ENCODE measurements at regions not wholly inside any gene's neighbourhood (a gene's known extent, or its start where the extent isn't known, plus 50 kb on each side); places are given as distances from the start of the nearest gene placed in this dataset.
A peak's percentile ranks its signal among the peaks of the same experiment; 100 is the strongest.
"Not testable (repeated sequence)": the region's sequence is repeated elsewhere in the genome, so short reads cannot be mapped to it uniquely, and the experiment has no call there.

GRCh38 chr22:23454345-23454744 is 125.7 kb downstream of the IGLL1 start:
- CTCF ChIA-PET; H3K4me3 ChIP-seq (ENCODE audit: low read length); H3K9me3 Mint-ChIP-seq; H3K27ac Mint-ChIP-seq; POLR2A ChIA-PET; H3K36me3 ChIP-seq (ENCODE audit: control insufficient read depth in 2 of 3, insufficient read depth in 3 of 3, low read length in 3 of 3); H3K27ac ChIP-seq (ENCODE audit: low read depth, low read length); H3K27me3 ChIP-seq (ENCODE audit: control insufficient read depth in 2 of 2, insufficient read depth in 2 of 2, low read length in 2 of 2); ATAC-seq; H3K4me3 Mint-ChIP-seq; H3K36me3 Mint-ChIP-seq; H3K4me1 ChIP-seq (ENCODE audit: control insufficient read depth in 2 of 2, insufficient read depth in 2 of 2, low read length in 2 of 2); H3K9me3 ChIP-seq (ENCODE audit: control insufficient read depth in 2 of 3, low read length in 3 of 3); DNase-seq; intact Hi-C loops (cut with micrococcal nuclease): not testable (repeated sequence)
- Mint-ChIP-seq H3K27me3 (peaks cover 24 to 42% (median 25%) of the 10 kb centered on the region in 5 donors), H3K4me1 (peaks cover 0 to 24% (median 7%) of the 10 kb centered on the region in 7 donors)

- Histone ChIP-seq H3K4me3 (ENCODE audit: low read length) (no peak overlapping the region), H3K27ac (ENCODE audit: low read depth, low read length) (no peak overlapping the region), H3K9me3 (ENCODE audit: control insufficient read depth in 2 of 3, low read length in 3 of 3) (no peaks in the 10 kb centered on the region), H3K36me3 (ENCODE audit: control insufficient read depth in 2 of 3, insufficient read depth in 3 of 3, low read length in 3 of 3) (no peaks in the 10 kb centered on the region), H3K4me1 (ENCODE audit: control insufficient read depth in 2 of 2, insufficient read depth in 2 of 2, low read length in 2 of 2) (no peaks in the 10 kb centered on the region), H3K27me3 (ENCODE audit: control insufficient read depth in 2 of 2, insufficient read depth in 2 of 2, low read length in 2 of 2) (no peaks in the 10 kb centered on the region)
- no peak for DNase-seq
- intact Hi-C loops (cut with micrococcal nuclease): no loop called here
- peaks cover 24 to 36% (median 25%) of the 10 kb centered on the region in 5 donors for H3K27me3 Mint-ChIP-seq
- H3K36me3 Mint-ChIP-seq: no peaks in the 10 kb centered on the region
- H3K9me3 Mint-ChIP-seq: no peaks in the 10 kb centered on the region
- ChIA-PET CTCF (no interaction called here), POLR2A (no interaction called here)
- H3K4me1 Mint-ChIP-seq: peaks cover 0 to 24% (median 7%) of the 10 kb centered on the region in 7 donors
- no peak for ATAC-seq
- H3K27ac Mint-ChIP-seq: no peak overlapping the region
- peak overlapping the region in 1 of 10 donors; percentile 25 for H3K4me3 Mint-ChIP-seq
Observed at GRCh38 chr22:23453277-23453676, 126.8 kb downstream of the IGLL1 start.

GRCh38 chr22:23452231-23453010 is 127.7 kb downstream of the IGLL1 start:
- Histone ChIP-seq H3K36me3 (ENCODE audit: control insufficient read depth in 2 of 3, insufficient read depth in 3 of 3, low read length in 3 of 3) (no peaks in the 10 kb centered on the region), H3K27me3 (ENCODE audit: control insufficient read depth in 2 of 2, insufficient read depth in 2 of 2, low read length in 2 of 2) (no peaks in the 10 kb centered on the region), H3K9me3 (ENCODE audit: control insufficient read depth in 2 of 3, low read length in 3 of 3) (no peaks in the 10 kb centered on the region), H3K4me1 (ENCODE audit: control insufficient read depth in 2 of 2, insufficient read depth in 2 of 2, low read length in 2 of 2) (no peaks in the 10 kb centered on the region), H3K27ac (ENCODE audit: low read depth, low read length) (no peak overlapping the region), H3K4me3 (ENCODE audit: low read length) (no peak overlapping the region)
- Mint-ChIP-seq H3K36me3 (no peaks in the 10 kb centered on the region), H3K9me3 (peaks cover 0 to under 1% (median 0%) of the 10 kb centered on the region in 11 donors), H3K4me1 (peaks cover 0 to 24% (median 7%) of the 10 kb centered on the region in 7 donors), H3K4me3 (no peak overlapping the region), H3K27ac (no peak overlapping the region), H3K27me3 (peaks cover 19 to 29% (median 22%) of the 10 kb centered on the region in 5 donors)
- CTCF ChIA-PET: no interaction called here
- POLR2A ChIA-PET: no interaction called here
- no peak for ATAC-seq
- intact Hi-C loops (cut with micrococcal nuclease): no loop called here
- no peak for DNase-seq

- peak overlapping the region in 1 of 10 donors; percentile 49 for H3K4me3 Mint-ChIP-seq
- CTCF ChIA-PET; H3K4me3 ChIP-seq (ENCODE audit: low read length); POLR2A ChIA-PET; H3K27ac Mint-ChIP-seq; H3K4me1 ChIP-seq (ENCODE audit: control insufficient read depth in 2 of 2, insufficient read depth in 2 of 2, low read length in 2 of 2); H3K36me3 ChIP-seq (ENCODE audit: control insufficient read depth in 2 of 3, insufficient read depth in 3 of 3, low read length in 3 of 3); H3K27me3 ChIP-seq (ENCODE audit: control insufficient read depth in 2 of 2, insufficient read depth in 2 of 2, low read length in 2 of 2); H3K27ac ChIP-seq (ENCODE audit: low read depth, low read length); intact Hi-C loops (cut with micrococcal nuclease); H3K9me3 Mint-ChIP-seq; H3K36me3 Mint-ChIP-seq; H3K9me3 ChIP-seq (ENCODE audit: control insufficient read depth in 2 of 3, low read length in 3 of 3): not testable (repeated sequence)
- DNase-seq (peak in 4 of 9 donors; percentile 6 to 51 (median 26)), ATAC-seq (peak; percentile 53)
- peaks cover 13 to 21% (median 17%) of the 10 kb centered on the region in 5 donors for H3K27me3 Mint-ChIP-seq
- H3K4me1 Mint-ChIP-seq: peaks cover 0 to 19% (median 3%) of the 10 kb centered on the region in 7 donors
Observed at GRCh38 chr22:23451452-23452230, 128.4 kb downstream of the IGLL1 start.

GRCh38 chr22:23450821-23451220 is 129.3 kb downstream of the IGLL1 start:
- Mint-ChIP-seq H3K9me3 (peaks cover 0 to 14% (median 6%) of the 10 kb centered on the region in 11 donors), H3K27me3 (peaks cover 5 to 13% (median 9%) of the 10 kb centered on the region in 5 donors), H3K4me1 (peaks cover 0 to 12% (median 0%) of the 10 kb centered on the region in 7 donors)
- POLR2A ChIA-PET; H3K36me3 Mint-ChIP-seq; CTCF ChIA-PET; H3K36me3 ChIP-seq (ENCODE audit: control insufficient read depth in 2 of 3, insufficient read depth in 3 of 3, low read length in 3 of 3); H3K27me3 ChIP-seq (ENCODE audit: control insufficient read depth in 2 of 2, insufficient read depth in 2 of 2, low read length in 2 of 2); H3K4me3 ChIP-seq (ENCODE audit: low read length); H3K4me1 ChIP-seq (ENCODE audit: control insufficient read depth in 2 of 2, insufficient read depth in 2 of 2, low read length in 2 of 2); H3K27ac Mint-ChIP-seq; DNase-seq; H3K4me3 Mint-ChIP-seq; H3K27ac ChIP-seq (ENCODE audit: low read depth, low read length); intact Hi-C loops (cut with micrococcal nuclease); H3K9me3 ChIP-seq (ENCODE audit: control insufficient read depth in 2 of 3, low read length in 3 of 3); ATAC-seq: not testable (repeated sequence)

- Mint-ChIP-seq H3K9me3 (peaks cover 0 to 14% (median 6%) of the 10 kb centered on the region in 11 donors), H3K4me1 (peaks cover 0 to 12% (median 0%) of the 10 kb centered on the region in 7 donors), H3K36me3 (peaks cover 0 to 4% (median 4%) of the 10 kb centered on the region in 5 donors), H3K27me3 (peaks cover 5 to 10% (median 9%) of the 10 kb centered on the region in 5 donors), H3K4me3 (no peak overlapping the region), H3K27ac (no peak overlapping the region)
- H3K27ac ChIP-seq (ENCODE audit: low read depth, low read length): no peak overlapping the region
- no peak for DNase-seq
- intact Hi-C loops (cut with micrococcal nuclease): no loop called here
- H3K4me3 ChIP-seq (ENCODE audit: low read length): no peak overlapping the region
- no peaks in the 10 kb centered on the region for H3K36me3 ChIP-seq (ENCODE audit: control insufficient read depth in 2 of 3, insufficient read depth in 3 of 3, low read length in 3 of 3)
- no peaks in the 10 kb centered on the region for H3K27me3 ChIP-seq (ENCODE audit: control insufficient read depth in 2 of 2, insufficient read depth in 2 of 2, low read length in 2 of 2)
- ChIA-PET CTCF (no interaction called here), POLR2A (no interaction called here)
- no peaks in the 10 kb centered on the region for H3K9me3 ChIP-seq (ENCODE audit: control insufficient read depth in 2 of 3, low read length in 3 of 3)
- no peaks in the 10 kb centered on the region for H3K4me1 ChIP-seq (ENCODE audit: control insufficient read depth in 2 of 2, insufficient read depth in 2 of 2, low read length in 2 of 2)
- no peak for ATAC-seq
Observed at GRCh38 chr22:23450434-23450795, 129.7 kb downstream of the IGLL1 start.
